OCI-LY7 (cell line): ENCODE measurements at regions not wholly inside any gene's neighbourhood (a gene's known extent, or its start where the extent isn't known, plus 50 kb on each side); places are given as distances from the start of the nearest gene placed in this dataset.

ENCODE experiments used
- BruUV-seq: library from RNA; stranded (reverse); fragments of 400-500 nt; replicated peaks from 2 replicates; lab custom pipeline; 2021; lab: Mats Ljungman, UMichigan
- CTCF ChIA-PET: fragments of 300-600 bp; sonication (Branson Sonifier 250); formaldehyde crosslinking; loops from one replicate; lab custom pipeline; 2022; ENCODE audit warnings: antibody characterized with exemption; ENCODE audit not compliant: unreplicated experiment; lab: Charles Lee
- POLR2A ChIA-PET: fragments of 300-600 bp; sonication (Branson Sonifier 250); formaldehyde crosslinking; loops from one replicate; lab custom pipeline; 2022; ENCODE audit warnings: antibody characterized with exemption; lab: Charles Lee
- DNase-seq: peaks from one replicate; pipeline ENCODE4 v3.0.0-alpha.2; 2015; ENCODE audit warnings: low spot score
- H2AFZ ChIP-seq: fragments of 200-600 bp; sonication (generic), shearing (Covaris generic); 2 replicates; pipeline ENCODE4 v1.6.1; 2014; ENCODE audit warnings: mild to moderate bottlenecking, antibody characterized with exemption, low read length, moderate library complexity
- H3K27ac ChIP-seq: fragments of 200-600 bp; sonication (generic); 2 replicates; pipeline ENCODE4 v1.5.1; 2014; ENCODE audit warnings: mixed run types, low read depth, mild to moderate bottlenecking, moderate library complexity, low read length, inconsistent platforms; ENCODE audit not compliant: poor library complexity, severe bottlenecking
- H3K36me3 ChIP-seq: fragments of 200-600 bp; sonication (generic); 2 replicates; pipeline ENCODE4 v1.6.1; 2014; ENCODE audit warnings: mild to moderate bottlenecking, antibody characterized with exemption, low read length, moderate library complexity, mixed read lengths; ENCODE audit not compliant: insufficient read depth
- H3K4me1 ChIP-seq: fragments of 200-600 bp; sonication (generic); 2 replicates; pipeline ENCODE4 v1.5.1; 2014; ENCODE audit warnings: mild to moderate bottlenecking, low read length; ENCODE audit not compliant: insufficient read depth, poor library complexity, severe bottlenecking
- H3K4me2 ChIP-seq: fragments of 200-600 bp; sonication (generic); 2 replicates; pipeline ENCODE4 v1.6.1; 2014; ENCODE audit warnings: mild to moderate bottlenecking, low read length
- H3K4me3 ChIP-seq: fragments of 200-600 bp; sonication (generic); 2 replicates; pipeline ENCODE4 v1.5.1; 2014; ENCODE audit warnings: mild to moderate bottlenecking, low read depth, low read length; ENCODE audit not compliant: poor library complexity, severe bottlenecking
- H3K79me2 ChIP-seq: fragments of 200-600 bp; sonication (generic); 2 replicates; pipeline ENCODE4 v1.6.1; 2016; ENCODE audit warnings: low read depth, mild to moderate bottlenecking, low read length, moderate library complexity, mixed read lengths; ENCODE audit not compliant: insufficient read depth
- H3K9me2 ChIP-seq: fragments of 200-600 bp; sonication (generic); 2 replicates; pipeline ENCODE4 v1.6.1; 2016; ENCODE audit warnings: mild to moderate bottlenecking, low read length, mixed read lengths; ENCODE audit not compliant: insufficient read depth
- H3K9me3 ChIP-seq: fragments of 200-600 bp; sonication (generic); 2 replicates; pipeline ENCODE4 v1.6.1; 2014; ENCODE audit warnings: mild to moderate bottlenecking, mixed run types, low read length, mixed read lengths
- H4K20me1 ChIP-seq: fragments of 200-600 bp; sonication (generic); 2 replicates; pipeline ENCODE4 v1.6.1; 2014; ENCODE audit warnings: mild to moderate bottlenecking, antibody characterized with exemption, low read length, moderate library complexity, mixed read lengths; ENCODE audit not compliant: insufficient read depth
- CTCF ChIP-seq: fragments of 200-600 bp; sonication (generic); conservative IDR thresholded peaks from 2 replicates; pipeline ENCODE4 v1.5.1; 2014; ENCODE audit warnings: mild to moderate bottlenecking, antibody characterized with exemption, low read length, moderate library complexity, mixed read lengths
- EZH2phosphoT487 ChIP-seq: fragments of 200-600 bp; sonication (generic); IDR thresholded peaks from 2 replicates; pipeline ENCODE4 v1.6.1; 2018; ENCODE audit warnings: low read depth, borderline replicate concordance, mild to moderate bottlenecking, mixed run types, antibody characterized with exemption, low read length, moderate library complexity, mixed read lengths
- intact Hi-C: fragments of 100-400 bp; cut with micrococcal nuclease; formaldehyde crosslinking; loops from one replicate; pipeline ENCODE4 v1.10.0; 2022; ENCODE audit not compliant: unreplicated experiment

DNA sequence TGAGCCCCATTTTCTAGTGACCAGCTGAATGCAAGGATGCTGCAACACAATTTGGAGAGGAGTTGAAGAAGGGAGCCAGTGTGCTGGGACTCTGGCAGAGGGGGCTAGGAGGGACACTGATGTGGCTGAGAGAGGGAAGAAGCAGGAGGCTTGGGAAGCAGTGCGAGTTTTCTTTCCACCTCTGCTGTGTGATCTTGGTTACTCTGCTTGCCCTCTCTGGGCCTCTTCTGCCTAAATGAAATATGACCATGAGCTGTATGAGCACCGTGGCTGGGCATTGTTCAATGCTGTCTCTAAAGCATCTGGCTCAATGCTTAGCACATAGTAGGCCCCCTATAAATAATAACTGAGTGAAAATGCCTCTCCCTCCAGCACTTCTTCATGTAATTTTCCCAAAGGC is 65.3 kb upstream of the PAX7 start:
- ChIA-PET CTCF (no interaction called here), POLR2A (no interaction called here)
- DNase-seq: no peak
- H3K9me2 ChIP-seq: no peaks in the 10 kb centered on the region
- TF ChIP-seq EZH2phosphoT487: no peak
- no peak for TF ChIP-seq CTCF
- intact Hi-C loops: no loop called here
- no peaks in the 10 kb centered on the region for H3K36me3 ChIP-seq
- H4K20me1 ChIP-seq: no peaks in the 10 kb centered on the region
- no peaks in the 10 kb centered on the region for H3K9me3 ChIP-seq
- H3K79me2 ChIP-seq: no peaks in the 10 kb centered on the region
- H3K4me2 ChIP-seq: no peak overlapping the region
- no peaks in the 10 kb centered on the region for H3K4me1 ChIP-seq
- no TSS peak for BruUV-seq
- H3K27ac ChIP-seq: no peak overlapping the region
- H2AFZ ChIP-seq: no peak overlapping the region
- H3K4me3 ChIP-seq: no peak overlapping the region

DNA sequence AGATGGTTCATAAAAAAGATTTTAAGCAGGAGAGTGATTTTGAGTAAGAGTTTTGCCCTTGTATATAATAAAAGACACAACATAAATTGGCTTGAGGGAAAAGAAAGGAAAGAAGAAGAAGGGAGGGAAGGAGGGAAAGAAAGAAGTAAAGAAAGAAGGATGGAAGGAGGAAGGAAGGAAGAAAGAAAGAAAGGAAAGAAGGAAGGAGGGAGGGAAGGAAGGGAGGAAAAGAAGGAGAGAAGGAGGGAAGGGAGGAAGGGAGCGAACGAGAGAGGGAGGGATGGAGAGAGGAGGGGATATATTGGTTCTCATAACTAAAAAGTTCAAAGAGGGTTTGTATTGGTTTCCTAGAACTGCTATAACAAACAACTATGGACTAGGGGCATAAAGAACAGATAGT is 62.2 kb upstream of the PAX7 start:
- ChIA-PET CTCF (no interaction called here), POLR2A (no interaction called here)
- no peak for DNase-seq
- H3K4me2 ChIP-seq: no peak overlapping the region
- BruUV-seq: no TSS peak
- H3K79me2 ChIP-seq: no peaks in the 10 kb centered on the region
- no peak overlapping the region for H2AFZ ChIP-seq
- intact Hi-C loops: no loop called here
- no peak overlapping the region for H3K27ac ChIP-seq
- H3K4me3 ChIP-seq: no peak overlapping the region
- H4K20me1 ChIP-seq: no peaks in the 10 kb centered on the region
- no peaks in the 10 kb centered on the region for H3K36me3 ChIP-seq
- H3K9me3 ChIP-seq: no peaks in the 10 kb centered on the region
- H3K9me2 ChIP-seq: no peaks in the 10 kb centered on the region
- TF ChIP-seq EZH2phosphoT487: no peak
- TF ChIP-seq CTCF: no peak
- H3K4me1 ChIP-seq: peaks cover 17% of the 10 kb centered on the region

DNA sequence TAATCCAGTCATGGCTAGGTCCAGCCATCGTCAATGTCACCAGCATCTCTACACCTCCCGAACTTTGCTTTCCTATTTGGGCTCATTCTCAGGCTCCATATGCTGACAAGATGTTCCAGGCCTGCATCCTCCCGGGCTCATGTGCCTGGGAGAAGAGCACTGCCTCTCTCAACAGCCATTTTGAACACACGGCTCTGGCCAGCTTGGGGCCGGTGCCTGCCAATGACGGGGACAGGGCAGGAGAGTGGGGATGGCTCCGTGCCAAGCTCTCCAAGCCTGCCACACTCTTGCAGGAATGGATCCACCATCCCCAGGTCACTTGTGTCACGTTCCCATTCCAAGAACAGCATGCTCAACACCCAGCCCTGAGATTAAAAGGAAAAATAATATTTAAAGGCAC is 61.4 kb upstream of the PAX7 start:
- no TSS peak for BruUV-seq

More for the DNA sequence above, 61.4 kb upstream of the PAX7 start:
- ChIA-PET CTCF (no interaction called here), POLR2A (no interaction called here)
- Histone ChIP-seq H2AFZ (no peak overlapping the region), H3K9me2 (no peaks in the 10 kb centered on the region), H4K20me1 (no peaks in the 10 kb centered on the region), H3K4me1 (peaks cover 22% of the 10 kb centered on the region), H3K4me3 (no peak overlapping the region), H3K9me3 (no peaks in the 10 kb centered on the region), H3K27ac (no peak overlapping the region), H3K79me2 (no peaks in the 10 kb centered on the region), H3K36me3 (no peaks in the 10 kb centered on the region), H3K4me2 (no peak overlapping the region)
- no peak for DNase-seq
- intact Hi-C loops: no loop called here
- no peak for TF ChIP-seq CTCF
- TF ChIP-seq EZH2phosphoT487: no peak
